GM12873 (cell line): ENCODE measurements at regions not wholly inside any gene's neighbourhood (a gene's known extent, or its start where the extent isn't known, plus 50 kb on each side); places are given as distances from the start of the nearest gene placed in this dataset.

ENCODE experiments used
- CTCF ChIP-seq: IDR thresholded peaks from 2 replicates; pipeline ENCODE4 v1.5.1; 2012; ENCODE audit warnings: low read depth, mild to moderate bottlenecking, moderate library complexity, low read length, control low read depth; ENCODE audit not compliant: insufficient read depth; ENCODE audit errors: missing control alignments

- TF ChIP-seq CTCF = no peak
Observed at GRCh38 chrX:22686138-22686541, 313.6 kb upstream of the DDX53 start.

GRCh38 chrX:22689290-22689689 lies 310.5 kb upstream of the DDX53 start:
- no peak for TF ChIP-seq CTCF

- TF ChIP-seq CTCF = no peak
Observed at GRCh38 chrX:22690116-22690515, 309.6 kb upstream of the DDX53 start.

GRCh38 chrX:22691966-22692565 lies 307.7 kb upstream of the DDX53 start:
- no peak for TF ChIP-seq CTCF

GRCh38 chrX:22698151-22698550 lies 301.6 kb upstream of the DDX53 start:
- TF ChIP-seq CTCF = no peak

- TF ChIP-seq CTCF = no peak
Observed at GRCh38 chrX:22699581-22700091, 300.1 kb upstream of the DDX53 start.

- TF ChIP-seq CTCF = no peak
Observed at GRCh38 chrX:22712942-22713341, 286.8 kb upstream of the DDX53 start.
